Caco-2 (cell line): ENCODE measurements at regions not wholly inside any gene's neighbourhood (a gene's known extent, or its start where the extent isn't known, plus 50 kb on each side); places are given as distances from the start of the nearest gene placed in this dataset.

Experiments used
- BruUV-seq: library from RNA; stranded (reverse); fragments of 400-500 nt; replicated peaks from 2 replicates; lab custom pipeline; 2021; lab: Mats Ljungman, UMichigan
- CTCF ChIA-PET: fragments of 300-600 bp; sonication (Branson Sonifier 250); formaldehyde crosslinking; loops from one replicate; lab custom pipeline; 2022; ENCODE audit warnings: antibody characterized with exemption; lab: Charles Lee
- POLR2A ChIA-PET: fragments of 300-600 bp; sonication (Branson Sonifier 250); formaldehyde crosslinking; loops from one replicate; lab custom pipeline; 2022; ENCODE audit warnings: antibody characterized with exemption; lab: Charles Lee
- DNase-seq, 2 experiments: peaks; one replicate each; pipeline versions ENCODE4 v3.0.0 to v3.0.0-alpha.2; 2020 to 2022
- H3K27me3 ChIP-seq: replicated peaks from 2 replicates; pipeline ENCODE4 v1.6.0; 2011; ENCODE audit warnings: low read length; ENCODE audit not compliant: control insufficient read depth, insufficient read depth
- H3K36me3 ChIP-seq: 2 replicates; pipeline ENCODE4 v1.5.1; 2011; ENCODE audit warnings: low read length; ENCODE audit not compliant: control insufficient read depth, insufficient read depth
- H3K4me1 ChIP-seq: fragments of 250-450 bp; sonication (Bioruptor Pico); 2 replicates; pipeline ENCODE4 v1.5.1; 2020; ENCODE audit warnings: mild to moderate bottlenecking
- H3K4me3 ChIP-seq: 2 replicates; pipeline ENCODE4 v1.5.1; 2011; ENCODE audit warnings: low read depth, mild to moderate bottlenecking, control low read depth, low read length
- H3K9me3 ChIP-seq: fragments of 250-450 bp; sonication (Bioruptor Pico); 2 replicates; pipeline ENCODE4 v1.5.1; 2020; ENCODE audit warnings: mild to moderate bottlenecking, moderate library complexity
- H3K27ac Mint-ChIP-seq: one replicate; pipeline ENCODE4 v1.8.0; 2022; ENCODE audit warnings: mixed read lengths; ENCODE audit not compliant: unreplicated experiment
- H3K27me3 Mint-ChIP-seq: one replicate; pipeline ENCODE4 v1.8.0; 2022; ENCODE audit warnings: mixed read lengths; ENCODE audit not compliant: insufficient read depth, unreplicated experiment
- H3K36me3 Mint-ChIP-seq: one replicate; pipeline ENCODE4 v1.8.0; 2022; ENCODE audit warnings: mild to moderate bottlenecking, mixed read lengths; ENCODE audit not compliant: insufficient read depth, unreplicated experiment
- H3K4me1 Mint-ChIP-seq: one replicate; pipeline ENCODE4 v1.8.0; 2022; ENCODE audit warnings: low read depth, mixed read lengths; ENCODE audit not compliant: unreplicated experiment
- H3K4me3 Mint-ChIP-seq: one replicate; pipeline ENCODE4 v1.8.0; 2022; ENCODE audit warnings: mild to moderate bottlenecking, moderate library complexity, mixed read lengths; ENCODE audit not compliant: unreplicated experiment
- H3K9me3 Mint-ChIP-seq: one replicate; pipeline ENCODE4 v1.8.0; 2022; ENCODE audit warnings: mixed read lengths; ENCODE audit not compliant: unreplicated experiment
- CTCF ChIP-seq, 2 experiments: fragments of 200-600 bp in 1 of 2; IDR thresholded peaks; 1 replicate in 1 of 2; 2 replicates in 1 of 2; pipeline versions ENCODE4 v1.5.1 to v1.8.0; 2011 to 2022; ENCODE audit warnings: antibody characterized with exemption in 1 of 2, control low read depth in 1 of 2, inconsistent platforms in 1 of 2, low read depth in 1 of 2, low read length in 1 of 2, mild to moderate bottlenecking in 1 of 2, moderate library complexity in 1 of 2; ENCODE audit not compliant: insufficient read depth in 1 of 2, severe bottlenecking in 1 of 2, unreplicated experiment in 1 of 2
- intact Hi-C: fragments of 100-400 bp; cut with micrococcal nuclease; formaldehyde crosslinking; loops from one replicate; pipeline ENCODE4 v1.10.0; 2022; ENCODE audit not compliant: unreplicated experiment

DNA sequence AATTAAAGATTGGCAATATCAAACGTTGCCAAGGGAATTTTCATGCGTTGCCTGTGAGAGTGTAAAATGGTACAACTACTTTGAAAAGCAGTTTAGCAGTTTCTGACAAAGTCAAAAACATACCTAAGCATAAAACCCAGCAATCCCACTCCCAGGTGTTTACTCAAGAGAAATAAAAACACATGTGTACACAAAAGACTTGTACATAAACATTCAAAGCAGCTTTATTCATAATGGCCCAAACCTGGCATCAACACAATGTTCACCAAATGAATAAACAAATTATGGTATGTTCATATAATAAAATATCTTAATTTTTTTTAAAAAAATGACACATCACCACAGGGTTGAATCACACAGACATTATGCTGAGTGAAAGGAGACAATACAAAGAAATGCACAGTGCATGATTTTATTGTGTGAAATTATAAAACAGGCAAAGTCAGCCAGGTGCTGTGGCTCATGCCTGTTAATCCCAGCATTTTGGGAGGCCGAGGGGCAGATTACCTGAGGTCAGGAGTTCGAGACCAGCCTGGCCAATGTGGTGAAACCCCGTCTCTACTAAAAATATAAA is 240.4 kb upstream of the MARCKS start:
- no TSS peak for BruUV-seq

DNA sequence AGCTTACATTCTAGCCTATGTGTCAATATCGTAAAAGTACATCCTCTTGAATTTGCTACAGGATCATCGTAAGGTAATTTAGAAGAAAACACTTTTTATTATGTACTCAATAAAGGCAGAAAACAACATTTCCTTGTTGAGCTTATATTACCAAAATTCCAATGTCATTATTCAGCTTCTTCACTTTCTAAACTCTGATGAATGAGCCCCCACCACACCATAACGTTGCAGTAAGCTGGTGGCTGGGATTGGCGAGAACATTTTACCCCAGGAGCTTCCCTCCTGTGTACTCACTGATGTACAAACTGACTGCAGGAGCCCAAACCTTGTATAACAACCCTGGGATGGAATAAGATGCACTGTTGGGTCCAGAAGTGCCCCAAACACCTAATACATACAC is 238.1 kb upstream of the MARCKS start:
- no peaks in the 10 kb centered on the region for H3K36me3 ChIP-seq
- Mint-ChIP-seq H3K4me1 (peaks cover 7% of the 10 kb centered on the region), H3K27ac (no peak overlapping the region), H3K4me3 (no peak overlapping the region), H3K36me3 (no peaks in the 10 kb centered on the region), H3K9me3 (peaks cover 4% of the 10 kb centered on the region), H3K27me3 (no peaks in the 10 kb centered on the region)
- H3K4me1 ChIP-seq, result no peaks in the 10 kb centered on the region; the same call in none of the 2 replicates
- intact Hi-C loops, result no loop called here
- ChIA-PET CTCF (no interaction called here), POLR2A (no interaction called here)
- no peak overlapping the region for H3K4me3 ChIP-seq
- no peak for TF ChIP-seq CTCF (IDR thresholded peaks at IDR 0.05; ENCODE audit: insufficient read depth in 1 of 2, low read depth in 1 of 2, low read length in 1 of 2, severe bottlenecking in 1 of 2, unreplicated experiment in 1 of 2)
- no peaks in the 10 kb centered on the region for H3K27me3 ChIP-seq
- no TSS peak for BruUV-seq
- no peak for DNase-seq
- no peaks in the 10 kb centered on the region for H3K9me3 ChIP-seq

More for the DNA sequence above, 240.4 kb upstream of the MARCKS start:
- Mint-ChIP-seq H3K4me1 (peaks cover 7% of the 10 kb centered on the region), H3K36me3 (no peaks in the 10 kb centered on the region), H3K9me3 (peaks cover 24% of the 10 kb centered on the region), H3K4me3 (no peak overlapping the region), H3K27me3 (no peaks in the 10 kb centered on the region), H3K27ac (no peak overlapping the region)
- Histone ChIP-seq H3K4me3 (no peak overlapping the region), H3K36me3 (no peaks in the 10 kb centered on the region), H3K9me3 (peaks cover 7% of the 10 kb centered on the region; the same call in 1 of the 2 replicates), H3K27me3 (no peaks in the 10 kb centered on the region), H3K4me1 (no peaks in the 10 kb centered on the region; the same call in 1 of the 2 replicates)
- ChIA-PET CTCF (no interaction called here), POLR2A (no interaction called here)
- no peak for TF ChIP-seq CTCF (IDR thresholded peaks at IDR 0.05; ENCODE audit: insufficient read depth in 1 of 2, low read depth in 1 of 2, low read length in 1 of 2, severe bottlenecking in 1 of 2, unreplicated experiment in 1 of 2)
- DNase-seq, result no peak
- intact Hi-C loops, result no loop called here

GRCh38 chr6:113620386-113620785 is 236.8 kb upstream of the MARCKS start:
- no peak for TF ChIP-seq CTCF (IDR thresholded peaks at IDR 0.05; ENCODE audit: insufficient read depth in 1 of 2, low read depth in 1 of 2, low read length in 1 of 2, severe bottlenecking in 1 of 2, unreplicated experiment in 1 of 2)
- no peak for DNase-seq
- BruUV-seq, result no TSS peak
- intact Hi-C loops, result no loop called here
- Mint-ChIP-seq H3K9me3 (no peaks in the 10 kb centered on the region), H3K36me3 (no peaks in the 10 kb centered on the region), H3K27me3 (no peaks in the 10 kb centered on the region), H3K27ac (no peak overlapping the region), H3K4me1 (peaks cover 7% of the 10 kb centered on the region), H3K4me3 (no peak overlapping the region)
- Histone ChIP-seq H3K4me1 (no peaks in the 10 kb centered on the region; the same call in none of the 2 replicates), H3K27me3 (no peaks in the 10 kb centered on the region), H3K36me3 (no peaks in the 10 kb centered on the region), H3K9me3 (no peaks in the 10 kb centered on the region), H3K4me3 (no peak overlapping the region)
- ChIA-PET POLR2A (interaction anchor here (0.6 kb wide), 1 partner anchor 382 kb away, joined by 3 read pairs; no protein-coding TSS in a partner anchor), CTCF (no interaction called here)
